ENCODE measurements at regions not wholly inside any gene's neighbourhood (a gene's known extent, or its start where the extent isn't known, plus 50 kb on each side); places are given as distances from the start of the nearest gene placed in this dataset.

- TF ChIP-seq ELK4 (CRISPR knock-in tag; IDR thresholded peaks at IDR 0.05; ENCODE audit: borderline replicate concordance) (no peak), EZH2 (conservative IDR thresholded peaks at IDR 0.05; ENCODE audit: low read depth, low read length) (no peak), MBD4 (IDR thresholded peaks at IDR 0.05; ENCODE audit: borderline replicate concordance, low read length) (no peak), ELF4 (CRISPR knock-in tag; IDR thresholded peaks at IDR 0.05; ENCODE audit: borderline replicate concordance) (no peak), JUND (CRISPR knock-in tag; IDR thresholded peaks at IDR 0.05) (no peak), ZNF609 (CRISPR knock-in tag; IDR thresholded peaks at IDR 0.05; ENCODE audit: borderline replicate concordance) (no peak), CTCF (CRISPR knock-in tag; IDR thresholded peaks at IDR 0.05) (no peak)
Measured at GRCh38 chr11:38226684-38227083, 1628.6 kb upstream of the RAG2 start.

Measured in HepG2 (cell line).